GM23248 (cell line): ENCODE measurements at regions not wholly inside any gene's neighbourhood (a gene's known extent, or its start where the extent isn't known, plus 50 kb on each side); places are given as distances from the start of the nearest gene placed in this dataset.

Experiments used
- EZH2 ChIP-seq: fragments of 200-600 bp; sonication (generic); IDR thresholded peaks from 2 replicates; pipeline ENCODE4 v1.6.1; 2018; ENCODE audit warnings: antibody characterized with exemption, mild to moderate bottlenecking; ENCODE audit not compliant: insufficient read depth, poor library complexity, severe bottlenecking
- EZH2phosphoT487 ChIP-seq: fragments of 200-600 bp; sonication (generic); IDR thresholded peaks from 2 replicates; pipeline ENCODE4 v1.6.1; 2018; ENCODE audit warnings: antibody characterized with exemption, moderate library complexity, mild to moderate bottlenecking, low read depth; ENCODE audit not compliant: insufficient read depth

DNA sequence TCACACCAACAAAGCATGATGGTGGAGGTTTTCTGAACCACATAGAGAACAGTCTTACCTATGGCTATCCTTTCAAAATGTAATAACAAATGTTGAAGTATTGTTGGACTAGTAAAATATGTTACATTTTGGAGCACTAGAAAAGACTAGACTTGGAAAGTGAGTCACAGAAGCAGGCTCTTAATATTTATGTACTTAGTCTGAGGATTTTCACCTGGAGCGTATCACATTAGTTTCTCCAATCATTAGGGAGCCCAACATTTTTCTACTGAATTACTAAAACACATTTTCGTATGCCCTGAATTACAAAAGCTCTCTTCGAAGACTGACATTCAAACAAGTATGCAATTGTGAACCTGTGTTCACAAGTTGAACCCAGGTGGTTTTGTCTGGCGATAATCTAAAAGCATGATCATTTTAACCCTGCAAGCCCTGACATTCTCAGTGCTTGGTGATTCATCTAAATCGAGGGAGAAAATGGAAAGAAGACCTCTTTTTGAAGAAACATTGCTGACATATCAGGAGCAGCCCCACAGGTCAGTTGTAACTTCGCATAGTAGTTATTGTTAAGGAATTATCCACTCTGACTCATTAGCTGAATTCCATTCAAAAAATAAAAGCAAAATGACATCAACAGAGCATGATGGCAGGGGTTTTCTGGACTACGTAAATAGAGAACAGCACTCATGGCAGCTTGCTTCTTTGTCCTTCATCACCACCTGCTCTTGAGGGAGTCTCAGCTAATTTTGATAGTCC lies 679.8 kb upstream of the NECTIN3 start:
- no peak for TF ChIP-seq EZH2
- no peak for TF ChIP-seq EZH2phosphoT487
